Osteocyte (in vitro differentiated cells): ENCODE measurements at regions not wholly inside any gene's neighbourhood (a gene's known extent, or its start where the extent isn't known, plus 50 kb on each side); places are given as distances from the start of the nearest gene placed in this dataset.

Source experiments
- DNase-seq: peaks from one replicate; pipeline ENCODE4 v3.0.0; 2021; ENCODE audit warnings: mixed read lengths; ENCODE audit not compliant: unreplicated experiment; ENCODE audit errors: extremely low spot score
- H3K27ac Mint-ChIP-seq: one replicate; pipeline ENCODE4 v1.8.0; 2021; ENCODE audit warnings: mild to moderate bottlenecking, mixed read lengths; ENCODE audit not compliant: unreplicated experiment
- H3K27me3 Mint-ChIP-seq: one replicate; pipeline ENCODE4 v1.8.0; 2021; ENCODE audit warnings: mixed read lengths; ENCODE audit not compliant: unreplicated experiment
- H3K36me3 Mint-ChIP-seq: one replicate; pipeline ENCODE4 v1.8.0; 2021; ENCODE audit warnings: mixed read lengths; ENCODE audit not compliant: unreplicated experiment
- H3K4me1 Mint-ChIP-seq: one replicate; pipeline ENCODE4 v1.8.0; 2021; ENCODE audit warnings: mixed read lengths; ENCODE audit not compliant: unreplicated experiment
- H3K4me3 Mint-ChIP-seq: one replicate; pipeline ENCODE4 v1.8.0; 2021; ENCODE audit warnings: mild to moderate bottlenecking, moderate library complexity, mixed read lengths; ENCODE audit not compliant: unreplicated experiment
- H3K9me3 Mint-ChIP-seq: one replicate; pipeline ENCODE4 v1.8.0; 2021; ENCODE audit warnings: mixed read lengths; ENCODE audit not compliant: unreplicated experiment
- TF ChIP-seq, protein P1 (sequence below): fragments of 200-600 bp; sonication (generic); IDR thresholded peaks from 2 replicates; pipeline ENCODE4 v1.5.0; 2021; ENCODE audit warnings: antibody characterized with exemption, mild to moderate bottlenecking, moderate library complexity

DNA sequence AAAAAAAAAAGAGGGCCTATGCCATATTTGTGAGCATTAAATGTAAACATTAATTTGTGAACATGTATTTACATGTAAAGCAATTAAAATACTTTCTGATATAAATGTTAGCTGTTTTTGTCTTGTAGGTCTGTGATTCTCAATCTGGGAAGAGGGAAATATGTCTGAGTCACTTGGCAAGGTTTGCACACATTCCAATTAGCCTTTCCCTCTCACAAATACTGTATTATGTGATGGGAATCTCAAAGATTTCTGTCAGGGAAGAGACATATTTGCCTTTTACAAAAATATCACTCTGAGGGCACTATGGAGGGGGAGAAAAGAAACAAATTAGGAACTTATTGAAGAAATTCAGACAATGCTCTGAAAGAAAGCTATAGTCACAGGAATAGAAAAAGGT is 483.6 kb downstream of the GBE1 start:
- TF ChIP-seq, protein P1, sequence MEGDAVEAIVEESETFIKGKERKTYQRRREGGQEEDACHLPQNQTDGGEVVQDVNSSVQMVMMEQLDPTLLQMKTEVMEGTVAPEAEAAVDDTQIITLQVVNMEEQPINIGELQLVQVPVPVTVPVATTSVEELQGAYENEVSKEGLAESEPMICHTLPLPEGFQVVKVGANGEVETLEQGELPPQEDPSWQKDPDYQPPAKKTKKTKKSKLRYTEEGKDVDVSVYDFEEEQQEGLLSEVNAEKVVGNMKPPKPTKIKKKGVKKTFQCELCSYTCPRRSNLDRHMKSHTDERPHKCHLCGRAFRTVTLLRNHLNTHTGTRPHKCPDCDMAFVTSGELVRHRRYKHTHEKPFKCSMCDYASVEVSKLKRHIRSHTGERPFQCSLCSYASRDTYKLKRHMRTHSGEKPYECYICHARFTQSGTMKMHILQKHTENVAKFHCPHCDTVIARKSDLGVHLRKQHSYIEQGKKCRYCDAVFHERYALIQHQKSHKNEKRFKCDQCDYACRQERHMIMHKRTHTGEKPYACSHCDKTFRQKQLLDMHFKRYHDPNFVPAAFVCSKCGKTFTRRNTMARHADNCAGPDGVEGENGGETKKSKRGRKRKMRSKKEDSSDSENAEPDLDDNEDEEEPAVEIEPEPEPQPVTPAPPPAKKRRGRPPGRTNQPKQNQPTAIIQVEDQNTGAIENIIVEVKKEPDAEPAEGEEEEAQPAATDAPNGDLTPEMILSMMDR = no peak
- Mint-ChIP-seq H3K27me3 (no peaks in the 10 kb centered on the region), H3K27ac (no peak overlapping the region), H3K36me3 (no peaks in the 10 kb centered on the region), H3K4me1 (peaks cover 15% of the 10 kb centered on the region), H3K4me3 (no peak overlapping the region), H3K9me3 (no peaks in the 10 kb centered on the region)
- no peak for DNase-seq

DNA sequence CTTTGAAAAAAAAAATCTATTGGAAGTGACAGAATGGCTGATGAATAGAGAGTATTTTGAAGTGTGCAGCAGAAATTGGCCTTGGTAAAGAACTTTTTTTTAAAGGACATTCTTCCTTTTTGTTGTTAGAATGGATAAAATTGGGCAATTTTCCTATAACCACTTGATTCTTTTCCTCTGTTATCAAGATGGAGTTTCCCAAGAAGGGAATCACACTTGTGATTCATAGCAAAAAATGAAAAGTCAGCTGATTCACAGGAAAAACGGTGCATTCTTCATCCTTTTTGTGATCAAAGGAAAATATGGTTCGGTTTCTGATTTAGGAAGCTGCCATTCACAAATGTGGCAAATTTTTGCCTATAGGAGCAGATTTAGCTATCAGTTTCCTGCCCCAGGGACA is 486.8 kb downstream of the GBE1 start:
- Mint-ChIP-seq H3K4me3 (no peak overlapping the region), H3K36me3 (no peaks in the 10 kb centered on the region), H3K27me3 (no peaks in the 10 kb centered on the region), H3K27ac (no peak overlapping the region), H3K4me1 (peaks cover 12% of the 10 kb centered on the region), H3K9me3 (no peaks in the 10 kb centered on the region)
- no peak for DNase-seq
- TF ChIP-seq, protein P1 = no peak

- H3K4me3 Mint-ChIP-seq = no peak overlapping the region
- H3K27ac Mint-ChIP-seq = no peak overlapping the region
- no peaks in the 10 kb centered on the region for H3K9me3 Mint-ChIP-seq
Observed at GRCh38 chr3:81270603-81271379, 490.7 kb downstream of the GBE1 start.

GRCh38 chr3:81268526-81268925 is 492.9 kb downstream of the GBE1 start:
- TF ChIP-seq, protein P1 = no peak
- Mint-ChIP-seq H3K36me3 (no peaks in the 10 kb centered on the region), H3K4me3 (no peak overlapping the region), H3K9me3 (no peaks in the 10 kb centered on the region), H3K27ac (no peak overlapping the region), H3K4me1 (no peaks in the 10 kb centered on the region), H3K27me3 (peaks cover 3% of the 10 kb centered on the region)
- no peak for DNase-seq

More at GRCh38 chr3:81270603-81271379, 490.7 kb downstream of the GBE1 start:
- H3K27me3 Mint-ChIP-seq = peaks cover 3% of the 10 kb centered on the region
- no peaks in the 10 kb centered on the region for H3K4me1 Mint-ChIP-seq
- H3K36me3 Mint-ChIP-seq = no peaks in the 10 kb centered on the region
- no peak for DNase-seq
- TF ChIP-seq, protein P1 = no peak

DNA sequence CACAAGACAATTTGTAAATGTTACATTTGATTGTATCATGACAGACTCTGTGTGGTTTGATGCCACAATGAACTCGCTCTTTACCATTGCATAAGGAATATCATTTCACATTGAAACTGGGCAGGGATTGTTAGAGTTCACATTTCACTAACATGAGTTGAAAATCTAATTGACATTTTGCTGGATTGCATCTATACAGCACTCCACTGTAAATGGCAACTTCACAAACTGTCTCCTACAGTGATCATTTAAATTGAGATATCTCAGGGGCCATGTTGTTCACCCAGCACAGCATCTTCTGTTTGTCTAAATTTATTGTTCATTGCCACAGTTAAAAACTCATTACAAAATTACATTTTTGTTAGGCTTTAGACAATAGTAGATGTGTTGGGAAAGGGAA is 499.4 kb downstream of the GBE1 start:
- TF ChIP-seq, protein P1 = no peak
- Mint-ChIP-seq H3K27me3 (peaks cover 7% of the 10 kb centered on the region), H3K27ac (no peak overlapping the region), H3K4me1 (no peaks in the 10 kb centered on the region), H3K9me3 (no peaks in the 10 kb centered on the region), H3K4me3 (no peak overlapping the region), H3K36me3 (no peaks in the 10 kb centered on the region)
- no peak for DNase-seq
